ENCODE measurements at regions not wholly inside any gene's neighbourhood (a gene's known extent, or its start where the extent isn't known, plus 50 kb on each side); places are given as distances from the start of the nearest gene placed in this dataset.

- no peak for TF ChIP-seq ZNF274 (IDR thresholded peaks at IDR 0.05; ENCODE audit: low read depth, low read length)
- no peak for TF ChIP-seq YY1 (IDR thresholded peaks at IDR 0.05; ENCODE audit: insufficient read depth, insufficient read length)
- TF ChIP-seq SUZ12 (IDR thresholded peaks at IDR 0.05; ENCODE audit: extremely low read depth, insufficient read depth, insufficient read length) = no peak
Observed at GRCh38 chr4:27973056-27973455, 1112.4 kb downstream of the STIM2 start.

Data from NT2/D1 (cell line).